A549 (cell line): ENCODE measurements at regions not wholly inside any gene's neighbourhood (a gene's known extent, or its start where the extent isn't known, plus 50 kb on each side); places are given as distances from the start of the nearest gene placed in this dataset.

Experiments used
- ATAC-seq, 2 experiments: fragments of 200-7000 bp in 1 of 2; fragments of >200 bp in 1 of 2; cut with Nextera tagmentation in 1 of 2; cut with Tn5 transposase in 1 of 2; 3 replicates each; pipeline versions ENCODE4 v1.8.0 to v1.9.1; 2018 to 2020; ENCODE audit warnings: mild to moderate bottlenecking in 1 of 2, moderate library complexity in 1 of 2
- CTCF ChIA-PET: fragments of 300-600 bp; sonication (Branson Sonifier 250); formaldehyde crosslinking; extraction: SDS; loops from one replicate; lab custom pipeline; 2021; ENCODE audit warnings: antibody characterized with exemption, inconsistent platforms; lab: Yijun Ruan, JAX
- POLR2A ChIA-PET: fragments of 350-600 bp; formaldehyde crosslinking; extraction: SDS; loops from one replicate; lab custom pipeline; 2021; ENCODE audit warnings: antibody characterized with exemption, inconsistent platforms; lab: Yijun Ruan, JAX
- DNase-seq, 2 experiments: peaks; one replicate each; pipeline versions ENCODE4 v3.0.0 to v3.0.0-alpha.2; 2011 to 2016; ENCODE audit warnings: low read depth in 1 of 2, low spot score in 1 of 2
- FAIRE-seq: peaks from 2 replicates; lab custom pipeline; 2011; peaks lifted over from hg19 to GRCh38; lab: Jason Lieb, UNC
- H3K27ac ChIP-seq, 2 experiments: fragments of >200 bp; sonication (Bioruptor Twin); formaldehyde crosslinking; 3 replicates each; pipeline ENCODE4 v1.5.1; 2016 to 2017
- H3K4me1 ChIP-seq: fragments of >200 bp; sonication (Bioruptor Twin); formaldehyde crosslinking; 3 replicates; pipeline ENCODE4 v1.6.1; 2016
- H3K4me2 ChIP-seq: fragments of >200 bp; sonication (Bioruptor Twin); formaldehyde crosslinking; 3 replicates; pipeline ENCODE4 v1.6.1; 2016
- H3K4me3 ChIP-seq: fragments of >200 bp; sonication (Bioruptor Twin); formaldehyde crosslinking; 3 replicates; pipeline ENCODE4 v1.5.1; 2016
- H3K9me3 ChIP-seq: fragments of >200 bp; sonication (Bioruptor Twin); formaldehyde crosslinking; 3 replicates; pipeline ENCODE4 v1.6.1; 2016
- CBX8 ChIP-seq: fragments of 200-600 bp; sonication (generic); IDR thresholded peaks from 2 replicates; pipeline ENCODE4 v1.6.1; 2016
- CHD2 ChIP-seq: fragments of 150-350 bp; IDR thresholded peaks from 2 replicates; pipeline ENCODE4 v1.6.1; 2014; ENCODE audit warnings: low read length; ENCODE audit not compliant: partially characterized antibody
- EHMT2 ChIP-seq: fragments of 200-600 bp; sonication (generic); IDR thresholded peaks from 2 replicates; pipeline ENCODE4 v1.6.1; 2016; ENCODE audit warnings: antibody characterized with exemption, low read depth, mild to moderate bottlenecking, moderate library complexity
- HOXA7 ChIP-seq: fragments of 250-450 bp; sonication (Bioruptor Pico); IDR thresholded peaks from 2 replicates; pipeline ENCODE4 v1.5.0; 2020; ENCODE audit warnings: mild to moderate bottlenecking, moderate library complexity
- HOXB13 ChIP-seq: fragments of 250-450 bp; sonication (Bioruptor Pico); IDR thresholded peaks from 2 replicates; pipeline ENCODE4 v1.5.0; 2020; ENCODE audit warnings: low read depth, mild to moderate bottlenecking, moderate library complexity
- JUN ChIP-seq, 2 experiments: fragments of >200 bp; sonication (Bioruptor Twin); formaldehyde crosslinking; IDR thresholded peaks; 2 replicates in 1 of 2; 3 replicates in 1 of 2; pipeline ENCODE4 v1.6.1; 2016 to 2017
- NFE2L2 ChIP-seq: fragments of 150-350 bp; conservative IDR thresholded peaks from 2 replicates; pipeline ENCODE4 v1.6.1; 2014; ENCODE audit warnings: low read length
- PHF8 ChIP-seq: fragments of 200-600 bp; sonication (generic); IDR thresholded peaks from 2 replicates; pipeline ENCODE4 v1.6.1; 2016; ENCODE audit warnings: low read depth, mild to moderate bottlenecking, antibody characterized with exemption, moderate library complexity, borderline replicate concordance
- POLR2AphosphoS2 ChIP-seq: conservative IDR thresholded peaks from 2 replicates; pipeline ENCODE4 v1.6.1; 2012; ENCODE audit warnings: low read length, improper control_type of control experiment, inconsistent platforms
- RCOR1 ChIP-seq: fragments of 150-350 bp; IDR thresholded peaks from 2 replicates; pipeline ENCODE4 v1.6.1; 2014; ENCODE audit warnings: antibody characterized with exemption, low read length, low read depth
- RFX5 ChIP-seq: fragments of 450-650 bp; IDR thresholded peaks from 2 replicates; pipeline ENCODE4 v1.7.1; 2014; ENCODE audit warnings: antibody characterized with exemption, mild to moderate bottlenecking, moderate library complexity
- RNF2 ChIP-seq: fragments of 200-600 bp; sonication (generic); IDR thresholded peaks from 2 replicates; pipeline ENCODE4 v1.6.1; 2016; ENCODE audit warnings: low read depth, mild to moderate bottlenecking, antibody characterized with exemption, moderate library complexity, borderline replicate concordance
- SREBF2 ChIP-seq: fragments of 450-650 bp; IDR thresholded peaks from 2 replicates; pipeline ENCODE4 v1.6.1; 2014; ENCODE audit warnings: mild to moderate bottlenecking, moderate library complexity
- ZNF302 ChIP-seq: fragments of 250-450 bp; sonication (Bioruptor Pico); IDR thresholded peaks from 2 replicates; pipeline ENCODE4 v1.9.0; 2021; ENCODE audit warnings: inconsistent platforms, mild to moderate bottlenecking, moderate library complexity
- WGBS: methylation state at CpG from one replicate; pipeline ENCODE4 v1.1.6; 2017; ENCODE audit errors: missing lambda C conversion rate; 5-methylcytosine and 5-hydroxymethylcytosine counted together
- TF ChIP-seq, protein P1 (sequence below): fragments of 200-600 bp; sonication (generic); IDR thresholded peaks from 2 replicates; pipeline ENCODE4 v1.6.1; 2016; ENCODE audit warnings: antibody characterized with exemption, mild to moderate bottlenecking, moderate library complexity
- TF ChIP-seq, protein P2 (sequence below): fragments of 150-350 bp; IDR thresholded peaks from 2 replicates; pipeline ENCODE4 v1.6.1; 2014; ENCODE audit warnings: low read depth, mild to moderate bottlenecking, low read length
- TF ChIP-seq, protein P3 (sequence below): fragments of >200 bp; sonication (Bioruptor Twin); formaldehyde crosslinking; IDR thresholded peaks from 3 replicates; pipeline ENCODE4 v1.5.1; 2016
- TF ChIP-seq, protein P4 (sequence below): IDR thresholded peaks from 2 replicates; pipeline ENCODE4 v1.6.1; 2012
- TF ChIP-seq, protein P5 (sequence below): fragments of 250-450 bp; sonication (Bioruptor Pico); IDR thresholded peaks from 2 replicates; pipeline ENCODE4 v1.5.0; 2021; ENCODE audit warnings: mild to moderate bottlenecking, moderate library complexity, borderline replicate concordance
- TF ChIP-seq, protein P6 (sequence below): fragments of 250-450 bp; sonication (Bioruptor Pico); IDR thresholded peaks from 2 replicates; pipeline ENCODE4 v1.5.0; 2020; ENCODE audit warnings: low read depth, mild to moderate bottlenecking, moderate library complexity

DNA sequence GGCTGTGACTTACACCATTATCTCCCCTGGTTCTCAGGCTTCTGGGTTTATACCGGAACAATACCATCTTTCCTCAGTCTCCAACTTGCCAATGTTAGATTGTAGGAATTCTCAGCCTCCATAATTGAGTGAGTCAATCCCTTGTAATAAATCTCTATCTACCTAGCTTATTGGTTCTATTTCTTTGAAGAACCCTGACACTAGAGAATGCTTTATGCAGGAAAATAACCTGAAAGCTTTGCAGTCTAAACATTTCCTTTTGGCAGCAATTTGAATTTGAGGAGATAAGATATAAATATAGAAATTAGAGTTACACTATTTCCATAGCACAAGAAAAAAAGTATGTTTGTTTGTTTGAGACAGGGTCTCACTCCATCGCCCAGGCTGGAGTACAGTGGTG, 278.1 kb upstream of the CDH18 start:
- DNase-seq = no peak
- no peaks in the 10 kb centered on the region for H3K9me3 ChIP-seq
- ChIA-PET POLR2A (no interaction called here), CTCF (no interaction called here)
- WGBS = 84% methylated on average over 2 of the region's 2 CpGs
- H3K4me2 ChIP-seq = no peak overlapping the region
- no peak for FAIRE-seq
- TF ChIP-seq, protein P1, sequence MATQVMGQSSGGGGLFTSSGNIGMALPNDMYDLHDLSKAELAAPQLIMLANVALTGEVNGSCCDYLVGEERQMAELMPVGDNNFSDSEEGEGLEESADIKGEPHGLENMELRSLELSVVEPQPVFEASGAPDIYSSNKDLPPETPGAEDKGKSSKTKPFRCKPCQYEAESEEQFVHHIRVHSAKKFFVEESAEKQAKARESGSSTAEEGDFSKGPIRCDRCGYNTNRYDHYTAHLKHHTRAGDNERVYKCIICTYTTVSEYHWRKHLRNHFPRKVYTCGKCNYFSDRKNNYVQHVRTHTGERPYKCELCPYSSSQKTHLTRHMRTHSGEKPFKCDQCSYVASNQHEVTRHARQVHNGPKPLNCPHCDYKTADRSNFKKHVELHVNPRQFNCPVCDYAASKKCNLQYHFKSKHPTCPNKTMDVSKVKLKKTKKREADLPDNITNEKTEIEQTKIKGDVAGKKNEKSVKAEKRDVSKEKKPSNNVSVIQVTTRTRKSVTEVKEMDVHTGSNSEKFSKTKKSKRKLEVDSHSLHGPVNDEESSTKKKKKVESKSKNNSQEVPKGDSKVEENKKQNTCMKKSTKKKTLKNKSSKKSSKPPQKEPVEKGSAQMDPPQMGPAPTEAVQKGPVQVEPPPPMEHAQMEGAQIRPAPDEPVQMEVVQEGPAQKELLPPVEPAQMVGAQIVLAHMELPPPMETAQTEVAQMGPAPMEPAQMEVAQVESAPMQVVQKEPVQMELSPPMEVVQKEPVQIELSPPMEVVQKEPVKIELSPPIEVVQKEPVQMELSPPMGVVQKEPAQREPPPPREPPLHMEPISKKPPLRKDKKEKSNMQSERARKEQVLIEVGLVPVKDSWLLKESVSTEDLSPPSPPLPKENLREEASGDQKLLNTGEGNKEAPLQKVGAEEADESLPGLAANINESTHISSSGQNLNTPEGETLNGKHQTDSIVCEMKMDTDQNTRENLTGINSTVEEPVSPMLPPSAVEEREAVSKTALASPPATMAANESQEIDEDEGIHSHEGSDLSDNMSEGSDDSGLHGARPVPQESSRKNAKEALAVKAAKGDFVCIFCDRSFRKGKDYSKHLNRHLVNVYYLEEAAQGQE = no peak
- TF ChIP-seq PHF8 = no peak
- TF ChIP-seq, protein P2, sequence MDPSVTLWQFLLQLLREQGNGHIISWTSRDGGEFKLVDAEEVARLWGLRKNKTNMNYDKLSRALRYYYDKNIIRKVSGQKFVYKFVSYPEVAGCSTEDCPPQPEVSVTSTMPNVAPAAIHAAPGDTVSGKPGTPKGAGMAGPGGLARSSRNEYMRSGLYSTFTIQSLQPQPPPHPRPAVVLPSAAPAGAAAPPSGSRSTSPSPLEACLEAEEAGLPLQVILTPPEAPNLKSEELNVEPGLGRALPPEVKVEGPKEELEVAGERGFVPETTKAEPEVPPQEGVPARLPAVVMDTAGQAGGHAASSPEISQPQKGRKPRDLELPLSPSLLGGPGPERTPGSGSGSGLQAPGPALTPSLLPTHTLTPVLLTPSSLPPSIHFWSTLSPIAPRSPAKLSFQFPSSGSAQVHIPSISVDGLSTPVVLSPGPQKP = no peak
- no peak for TF ChIP-seq NFE2L2
- TF ChIP-seq POLR2AphosphoS2 = no peak
- TF ChIP-seq CHD2 = no peak
- TF ChIP-seq, protein P3, sequence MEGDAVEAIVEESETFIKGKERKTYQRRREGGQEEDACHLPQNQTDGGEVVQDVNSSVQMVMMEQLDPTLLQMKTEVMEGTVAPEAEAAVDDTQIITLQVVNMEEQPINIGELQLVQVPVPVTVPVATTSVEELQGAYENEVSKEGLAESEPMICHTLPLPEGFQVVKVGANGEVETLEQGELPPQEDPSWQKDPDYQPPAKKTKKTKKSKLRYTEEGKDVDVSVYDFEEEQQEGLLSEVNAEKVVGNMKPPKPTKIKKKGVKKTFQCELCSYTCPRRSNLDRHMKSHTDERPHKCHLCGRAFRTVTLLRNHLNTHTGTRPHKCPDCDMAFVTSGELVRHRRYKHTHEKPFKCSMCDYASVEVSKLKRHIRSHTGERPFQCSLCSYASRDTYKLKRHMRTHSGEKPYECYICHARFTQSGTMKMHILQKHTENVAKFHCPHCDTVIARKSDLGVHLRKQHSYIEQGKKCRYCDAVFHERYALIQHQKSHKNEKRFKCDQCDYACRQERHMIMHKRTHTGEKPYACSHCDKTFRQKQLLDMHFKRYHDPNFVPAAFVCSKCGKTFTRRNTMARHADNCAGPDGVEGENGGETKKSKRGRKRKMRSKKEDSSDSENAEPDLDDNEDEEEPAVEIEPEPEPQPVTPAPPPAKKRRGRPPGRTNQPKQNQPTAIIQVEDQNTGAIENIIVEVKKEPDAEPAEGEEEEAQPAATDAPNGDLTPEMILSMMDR = no peak
- H3K4me3 ChIP-seq = no peak overlapping the region
- H3K4me1 ChIP-seq = no peaks in the 10 kb centered on the region
- no peak for ATAC-seq
- no peak overlapping the region for H3K27ac ChIP-seq

DNA sequence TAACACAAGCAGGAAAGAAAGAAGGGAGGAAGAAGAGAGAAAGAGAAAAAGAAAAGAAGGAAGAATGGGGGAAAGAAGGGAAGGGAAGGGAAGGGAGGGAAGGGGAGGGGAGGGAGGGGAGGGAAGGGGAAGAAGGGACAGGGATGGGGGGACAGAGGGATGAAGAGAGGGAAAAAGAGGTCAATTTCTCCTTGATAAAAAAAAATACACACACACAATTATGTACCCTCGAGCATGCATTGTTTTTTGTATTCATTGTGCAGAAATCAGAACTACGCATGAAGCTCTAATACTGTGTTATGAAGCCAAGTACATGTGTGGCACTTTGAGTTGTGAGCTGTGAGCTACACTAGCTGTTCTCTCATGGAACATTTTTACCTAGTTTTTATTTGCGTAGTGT, 274.9 kb upstream of the CDH18 start:
- no peak overlapping the region for H3K4me2 ChIP-seq
- TF ChIP-seq, protein P1 = no peak
- TF ChIP-seq, protein P4, sequence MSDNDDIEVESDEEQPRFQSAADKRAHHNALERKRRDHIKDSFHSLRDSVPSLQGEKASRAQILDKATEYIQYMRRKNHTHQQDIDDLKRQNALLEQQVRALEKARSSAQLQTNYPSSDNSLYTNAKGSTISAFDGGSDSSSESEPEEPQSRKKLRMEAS = no peak
- ChIA-PET POLR2A (interaction anchor here (0.8 kb wide), 1 partner anchor 10 kb away, joined by 5 read pairs; no protein-coding TSS in a partner anchor), CTCF (no interaction called here)
- no peak for ATAC-seq
- WGBS = 69% methylated on average over 3 of the region's 3 CpGs
- FAIRE-seq = no peak
- no peak overlapping the region for H3K4me3 ChIP-seq
- H3K27ac ChIP-seq = no peak overlapping the region
- H3K9me3 ChIP-seq = no peaks in the 10 kb centered on the region
- DNase-seq = no peak
- H3K4me1 ChIP-seq = no peaks in the 10 kb centered on the region

DNA sequence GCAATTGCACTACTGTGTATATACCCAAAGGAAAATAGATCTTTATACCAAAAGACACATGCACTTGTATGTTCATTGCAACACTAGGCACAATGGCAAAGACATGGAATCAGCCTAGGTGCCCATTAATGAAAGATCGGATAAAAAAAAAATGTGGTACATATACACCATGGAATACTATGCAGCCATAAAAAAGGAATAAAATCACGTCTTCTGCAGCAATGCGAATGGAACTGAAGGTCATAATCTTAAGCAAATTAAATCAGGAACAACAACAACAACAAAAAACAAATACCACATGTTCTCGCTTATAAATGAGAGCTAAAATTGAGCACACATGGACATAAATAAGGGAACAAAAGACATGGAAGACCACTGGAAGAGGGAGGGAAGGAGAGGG, 266.7 kb upstream of the CDH18 start:
- H3K27ac ChIP-seq = no peak overlapping the region
- no peaks in the 10 kb centered on the region for H3K9me3 ChIP-seq
- no peaks in the 10 kb centered on the region for H3K4me1 ChIP-seq
- no peak overlapping the region for H3K4me2 ChIP-seq
- CTCF ChIA-PET = no interaction called here
- no peak for FAIRE-seq
- no peak for DNase-seq
- no peak for ATAC-seq
- 61% methylated on average over 4 of the region's 4 CpGs for WGBS
- POLR2A ChIA-PET = no interaction called here
- no peak overlapping the region for H3K4me3 ChIP-seq
- TF ChIP-seq ZNF302 (no peak), RCOR1 (no peak), RFX5 (no peak), SREBF2 (no peak), JUN (IDR thresholded peaks at IDR 0.05) (no peak), RNF2 (no peak), EHMT2 (no peak), HOXA7 (CRISPR knock-in tag) (no peak), CBX8 (no peak), HOXB13 (CRISPR knock-in tag) (no peak)
- TF ChIP-seq, protein P5, sequence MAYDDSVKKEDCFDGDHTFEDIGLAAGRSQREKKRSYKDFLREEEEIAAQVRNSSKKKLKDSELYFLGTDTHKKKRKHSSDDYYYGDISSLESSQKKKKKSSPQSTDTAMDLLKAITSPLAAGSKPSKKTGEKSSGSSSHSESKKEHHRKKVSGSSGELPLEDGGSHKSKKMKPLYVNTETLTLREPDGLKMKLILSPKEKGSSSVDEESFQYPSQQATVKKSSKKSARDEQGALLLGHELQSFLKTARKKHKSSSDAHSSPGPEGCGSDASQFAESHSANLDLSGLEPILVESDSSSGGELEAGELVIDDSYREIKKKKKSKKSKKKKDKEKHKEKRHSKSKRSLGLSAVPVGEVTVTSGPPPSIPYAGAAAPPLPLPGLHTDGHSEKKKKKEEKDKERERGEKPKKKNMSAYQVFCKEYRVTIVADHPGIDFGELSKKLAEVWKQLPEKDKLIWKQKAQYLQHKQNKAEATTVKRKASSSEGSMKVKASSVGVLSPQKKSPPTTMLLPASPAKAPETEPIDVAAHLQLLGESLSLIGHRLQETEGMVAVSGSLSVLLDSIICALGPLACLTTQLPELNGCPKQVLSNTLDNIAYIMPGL (CRISPR knock-in tag) = no peak
- TF ChIP-seq, protein P6, sequence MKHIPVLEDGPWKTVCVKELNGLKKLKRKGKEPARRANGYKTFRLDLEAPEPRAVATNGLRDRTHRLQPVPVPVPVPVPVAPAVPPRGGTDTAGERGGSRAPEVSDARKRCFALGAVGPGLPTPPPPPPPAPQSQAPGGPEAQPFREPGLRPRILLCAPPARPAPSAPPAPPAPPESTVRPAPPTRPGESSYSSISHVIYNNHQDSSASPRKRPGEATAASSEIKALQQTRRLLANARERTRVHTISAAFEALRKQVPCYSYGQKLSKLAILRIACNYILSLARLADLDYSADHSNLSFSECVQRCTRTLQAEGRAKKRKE = no peak
